GM12875 (cell line): ENCODE measurements at regions not wholly inside any gene's neighbourhood (a gene's known extent, or its start where the extent isn't known, plus 50 kb on each side); places are given as distances from the start of the nearest gene placed in this dataset.

ENCODE experiments used
- H3K4me3 ChIP-seq: one replicate; pipeline ENCODE4 v1.5.1; 2011; ENCODE audit warnings: low read depth, low read length, control low read depth
- TF ChIP-seq, protein P1 (sequence below): IDR thresholded peaks from 2 replicates; pipeline ENCODE4 v1.5.1; 2011; ENCODE audit warnings: low read depth, mild to moderate bottlenecking, control low read depth, inconsistent platforms, low read length, moderate library complexity, borderline replicate concordance; ENCODE audit not compliant: insufficient read depth

DNA sequence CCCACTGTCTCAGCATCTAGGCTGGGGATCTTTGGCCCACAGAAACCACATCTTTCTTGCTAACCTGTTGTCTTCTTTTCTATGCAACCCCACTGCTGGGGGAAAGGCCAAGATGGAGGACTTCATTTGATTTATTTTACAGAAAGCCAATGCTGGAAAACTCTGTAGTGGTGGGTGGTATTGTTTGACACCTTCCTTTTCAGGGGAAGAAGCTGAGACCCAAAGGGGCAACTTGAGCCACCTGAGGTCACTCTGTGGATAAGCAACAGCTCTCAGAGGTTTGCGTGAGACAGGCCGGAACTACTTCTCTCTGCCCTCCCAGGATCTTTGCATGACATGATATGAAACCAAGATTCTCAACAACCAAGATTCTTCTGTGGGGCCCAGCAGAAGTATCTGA is 645.2 kb downstream of the VRK1 start:
- TF ChIP-seq, protein P1, sequence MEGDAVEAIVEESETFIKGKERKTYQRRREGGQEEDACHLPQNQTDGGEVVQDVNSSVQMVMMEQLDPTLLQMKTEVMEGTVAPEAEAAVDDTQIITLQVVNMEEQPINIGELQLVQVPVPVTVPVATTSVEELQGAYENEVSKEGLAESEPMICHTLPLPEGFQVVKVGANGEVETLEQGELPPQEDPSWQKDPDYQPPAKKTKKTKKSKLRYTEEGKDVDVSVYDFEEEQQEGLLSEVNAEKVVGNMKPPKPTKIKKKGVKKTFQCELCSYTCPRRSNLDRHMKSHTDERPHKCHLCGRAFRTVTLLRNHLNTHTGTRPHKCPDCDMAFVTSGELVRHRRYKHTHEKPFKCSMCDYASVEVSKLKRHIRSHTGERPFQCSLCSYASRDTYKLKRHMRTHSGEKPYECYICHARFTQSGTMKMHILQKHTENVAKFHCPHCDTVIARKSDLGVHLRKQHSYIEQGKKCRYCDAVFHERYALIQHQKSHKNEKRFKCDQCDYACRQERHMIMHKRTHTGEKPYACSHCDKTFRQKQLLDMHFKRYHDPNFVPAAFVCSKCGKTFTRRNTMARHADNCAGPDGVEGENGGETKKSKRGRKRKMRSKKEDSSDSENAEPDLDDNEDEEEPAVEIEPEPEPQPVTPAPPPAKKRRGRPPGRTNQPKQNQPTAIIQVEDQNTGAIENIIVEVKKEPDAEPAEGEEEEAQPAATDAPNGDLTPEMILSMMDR = no peak
- H3K4me3 ChIP-seq = no peak overlapping the region

DNA sequence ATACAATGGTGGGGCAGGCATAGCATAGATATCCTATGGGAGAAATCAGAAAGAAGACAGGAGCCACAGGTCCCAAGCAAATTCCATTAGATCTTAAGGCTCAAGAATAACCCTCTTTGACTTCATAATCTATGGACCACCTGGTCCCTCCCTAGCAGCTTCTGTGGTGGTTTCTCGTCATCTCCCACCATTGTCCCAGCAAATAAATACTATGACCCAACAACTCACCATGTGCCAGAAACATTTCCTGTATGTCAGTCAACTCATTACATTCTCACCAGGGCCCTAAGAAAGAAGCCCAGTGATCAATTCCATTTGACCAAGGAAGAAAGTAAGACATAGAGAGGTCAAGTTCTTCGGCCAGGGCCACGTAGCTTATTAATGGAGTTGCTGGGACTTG is 646.2 kb downstream of the VRK1 start:
- no peak overlapping the region for H3K4me3 ChIP-seq
- TF ChIP-seq, protein P1 = no peak

DNA sequence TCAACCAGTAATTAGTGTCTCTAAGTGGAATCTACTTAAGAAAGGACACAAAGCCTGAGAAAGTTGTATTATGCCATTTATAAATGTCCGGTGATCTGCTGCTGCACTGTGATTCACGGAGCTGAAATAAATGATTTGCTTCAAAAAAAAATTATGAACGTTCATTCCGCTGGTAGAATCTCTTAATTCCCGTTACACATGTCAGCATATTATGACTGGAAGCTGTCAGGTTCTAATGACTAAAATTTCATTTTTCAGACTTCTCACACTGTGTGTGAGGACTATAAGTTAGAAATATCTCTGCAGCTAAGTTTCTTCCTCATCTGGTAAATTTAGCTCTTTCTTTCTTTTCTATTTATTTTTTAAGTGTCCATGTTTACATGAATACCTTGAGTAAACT is 647.1 kb downstream of the VRK1 start:
- TF ChIP-seq, protein P1 = no peak
- H3K4me3 ChIP-seq = no peak overlapping the region

GRCh38 chr14:97445367-97445766 is 648.2 kb downstream of the VRK1 start:
- TF ChIP-seq, protein P1 = no peak
- no peak overlapping the region for H3K4me3 ChIP-seq

GRCh38 chr14:97446087-97446486 is 648.9 kb downstream of the VRK1 start:
- TF ChIP-seq, protein P1 = no peak
- no peak overlapping the region for H3K4me3 ChIP-seq

- H3K4me3 ChIP-seq = no peak overlapping the region
- TF ChIP-seq, protein P1 = no peak
Measured at GRCh38 chr14:97452314-97452713, 655.1 kb downstream of the VRK1 start.

GRCh38 chr14:97453991-97454390 is 656.8 kb downstream of the VRK1 start:
- TF ChIP-seq, protein P1 = no peak
- H3K4me3 ChIP-seq = no peak overlapping the region
